IgD-negative memory B cell (primary cell): ENCODE measurements at regions not wholly inside any gene's neighbourhood (a gene's known extent, or its start where the extent isn't known, plus 50 kb on each side); places are given as distances from the start of the nearest gene placed in this dataset.

Experiments
- H3K27ac Mint-ChIP-seq, 3 donors: one replicate each; pipeline ENCODE4 v1.8.0; 2020 to 2022; ENCODE audit warnings: mild to moderate bottlenecking in 3 of 3, mixed read lengths in 3 of 3, moderate library complexity in 1 of 3
- H3K27me3 Mint-ChIP-seq: one replicate; pipeline ENCODE4 v1.8.0; 2021; ENCODE audit warnings: mixed read lengths
- H3K36me3 Mint-ChIP-seq: one replicate; pipeline ENCODE4 v1.8.0; 2020; ENCODE audit warnings: mild to moderate bottlenecking, mixed read lengths
- H3K4me1 Mint-ChIP-seq, 3 donors: one replicate each; pipeline ENCODE4 v1.8.0; 2020 to 2022; ENCODE audit warnings: mixed read lengths in 3 of 3, mild to moderate bottlenecking in 1 of 3
- H3K4me3 Mint-ChIP-seq, 4 donors: one replicate each; pipeline ENCODE4 v1.8.0; 2020 to 2022; ENCODE audit warnings: mild to moderate bottlenecking in 4 of 4, mixed read lengths in 4 of 4, moderate library complexity in 3 of 4
- H3K9me3 Mint-ChIP-seq, 3 donors: one replicate each; pipeline ENCODE4 v1.8.0; 2020 to 2021; ENCODE audit warnings: mixed read lengths in 3 of 3, mild to moderate bottlenecking in 1 of 3

DNA sequence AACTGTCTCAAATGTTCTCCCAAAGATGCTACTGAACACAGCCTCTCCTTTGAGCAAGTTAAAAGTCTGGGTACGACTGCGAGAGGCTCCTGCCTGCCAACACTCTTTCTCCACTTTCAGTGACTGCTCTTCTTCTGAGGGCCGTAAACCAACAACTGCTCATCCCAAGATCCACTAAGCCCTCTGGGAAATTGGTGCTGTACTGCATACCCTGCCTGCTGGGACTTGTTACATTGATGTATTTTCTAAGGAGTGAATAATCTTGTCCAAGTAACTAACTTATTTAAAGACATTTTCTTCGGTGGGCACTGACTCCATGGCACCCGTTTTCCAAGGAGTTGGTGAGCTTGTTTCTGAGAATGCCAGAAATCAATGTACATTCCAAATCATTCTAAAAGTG is 87.2 kb downstream of the ZNF280B start:
- Mint-ChIP-seq H3K4me1 (peaks cover 21 to 34% (median 24%) of the 10 kb centered on the region in 3 donors), H3K27ac (no peak overlapping the region), H3K36me3 (no peaks in the 10 kb centered on the region), H3K9me3 (no peaks in the 10 kb centered on the region), H3K27me3 (peaks cover 4% of the 10 kb centered on the region), H3K4me3 (no peak overlapping the region)

DNA sequence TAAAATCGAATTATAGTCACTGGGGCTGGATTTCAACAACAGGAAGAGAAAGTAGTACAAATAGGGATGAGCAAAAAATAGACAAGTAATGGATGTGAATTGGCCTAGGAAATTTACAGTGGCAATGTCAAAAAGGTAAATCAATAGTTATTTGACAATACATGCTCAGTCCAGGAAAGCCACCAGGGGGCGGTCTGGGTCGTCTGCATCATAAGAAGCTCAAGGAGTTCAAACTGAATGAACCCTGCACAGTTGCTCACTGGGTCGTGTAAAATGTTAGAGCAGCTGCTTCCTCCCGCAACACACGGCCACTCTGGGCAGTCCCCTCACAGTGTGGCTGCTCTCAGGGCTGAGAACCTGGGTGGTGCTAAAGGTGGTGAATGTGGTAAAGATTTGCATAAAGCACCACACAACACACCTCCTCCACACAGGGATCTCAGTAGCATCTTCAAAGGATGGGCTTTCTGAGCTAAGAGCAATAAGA is 85.9 kb downstream of the ZNF280B start:
- peaks cover 34 to 47% (median 37%) of the 10 kb centered on the region in 3 donors for H3K4me1 Mint-ChIP-seq
- H3K27ac Mint-ChIP-seq, result peak overlapping the region; percentile 52 to 75 (median 59)
- peak overlapping the region in 3 of 4 donors; percentile 8 to 71 (median 27) for H3K4me3 Mint-ChIP-seq
- H3K36me3 Mint-ChIP-seq, result no peaks in the 10 kb centered on the region
- H3K27me3 Mint-ChIP-seq, result peaks cover 2% of the 10 kb centered on the region
- H3K9me3 Mint-ChIP-seq, result no peaks in the 10 kb centered on the region

DNA sequence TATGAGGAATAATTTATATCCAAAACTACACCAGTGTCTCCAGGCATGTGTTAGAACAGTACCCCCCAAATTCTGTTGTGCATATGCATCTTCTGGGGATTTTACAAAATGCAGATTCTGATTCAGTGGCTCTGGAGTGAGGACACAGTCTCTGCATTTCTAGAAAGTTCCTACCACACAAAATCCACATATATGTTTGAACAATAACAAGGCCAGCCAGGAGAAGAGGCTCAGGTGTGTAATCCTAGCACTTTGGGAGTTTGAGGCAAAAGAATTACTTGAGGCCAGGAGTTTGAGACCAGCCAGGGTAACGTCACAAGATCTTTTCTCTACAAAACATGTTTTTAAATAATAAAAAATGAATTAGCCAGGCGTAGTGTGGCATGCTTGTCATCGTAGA is 84.9 kb downstream of the ZNF280B start:
- Mint-ChIP-seq H3K27ac (no peak overlapping the region), H3K9me3 (no peaks in the 10 kb centered on the region), H3K4me1 (peaks cover 41 to 50% (median 41%) of the 10 kb centered on the region in 3 donors), H3K27me3 (peaks cover 2% of the 10 kb centered on the region), H3K4me3 (no peak overlapping the region), H3K36me3 (no peaks in the 10 kb centered on the region)

DNA sequence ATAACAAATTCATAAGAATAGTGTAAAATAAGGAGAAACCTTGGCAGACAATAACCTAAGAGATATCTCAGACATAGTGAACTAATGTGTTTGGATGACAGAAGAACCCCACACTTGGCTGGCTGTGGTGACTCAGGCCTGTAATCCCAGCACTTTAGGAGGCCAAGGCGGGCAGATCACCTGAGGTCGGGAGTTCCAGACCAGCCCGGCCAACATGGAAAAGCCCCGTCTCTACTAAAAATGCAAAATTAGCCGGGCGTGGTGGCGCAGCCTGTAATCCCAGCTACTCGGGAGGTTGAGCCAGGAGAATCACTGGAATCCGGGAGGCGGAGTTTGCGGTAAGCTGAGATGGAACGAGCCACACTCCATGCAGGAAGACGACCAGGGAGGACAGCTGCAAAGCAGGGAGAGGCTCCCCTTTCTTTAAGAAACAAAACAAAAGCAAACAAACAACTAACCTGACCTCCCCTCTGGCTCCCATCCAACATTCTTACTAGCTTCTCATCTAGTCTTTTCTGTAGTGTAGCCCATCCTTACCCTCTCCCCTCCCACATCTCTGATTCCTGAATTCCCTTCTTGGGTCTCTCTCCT is 84.2 kb downstream of the ZNF280B start:
- no peaks in the 10 kb centered on the region for H3K36me3 Mint-ChIP-seq
- H3K27me3 Mint-ChIP-seq, result peaks cover 2% of the 10 kb centered on the region
- H3K9me3 Mint-ChIP-seq, result no peaks in the 10 kb centered on the region
- H3K27ac Mint-ChIP-seq, result no peak overlapping the region
- peak overlapping the region in 1 of 4 donors; percentile 45 for H3K4me3 Mint-ChIP-seq
- peaks cover 41 to 54% (median 43%) of the 10 kb centered on the region in 3 donors for H3K4me1 Mint-ChIP-seq

DNA sequence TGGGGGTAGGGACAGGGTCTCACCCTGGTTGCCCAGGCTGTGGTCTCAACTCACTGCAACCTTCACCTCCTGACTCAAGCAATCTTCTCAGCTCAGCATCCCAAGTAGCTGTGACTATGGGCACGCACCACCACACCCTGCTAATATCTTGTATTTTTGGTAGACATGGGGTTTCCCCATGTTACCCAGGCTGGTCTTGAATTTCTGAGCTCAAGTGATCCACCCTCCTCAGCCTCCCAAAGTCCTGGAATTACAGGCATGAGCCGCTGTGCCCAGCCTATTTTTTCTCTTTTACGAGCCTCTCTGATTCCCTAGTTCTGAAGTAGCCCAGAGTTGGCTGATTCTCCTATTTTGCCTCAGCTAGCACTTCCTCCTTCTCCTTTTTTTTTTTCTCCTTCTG is 83.6 kb downstream of the ZNF280B start:
- H3K27me3 Mint-ChIP-seq, result peaks cover 2% of the 10 kb centered on the region
- H3K9me3 Mint-ChIP-seq, result no peaks in the 10 kb centered on the region
- H3K36me3 Mint-ChIP-seq, result no peaks in the 10 kb centered on the region
- H3K4me3 Mint-ChIP-seq, result peak overlapping the region in 3 of 4 donors; percentile 49 to 79 (median 56)
- H3K4me1 Mint-ChIP-seq, result peaks cover 43 to 59% (median 48%) of the 10 kb centered on the region in 3 donors
- H3K27ac Mint-ChIP-seq, result peak overlapping the region in 1 of 3 donors; percentile 57

DNA sequence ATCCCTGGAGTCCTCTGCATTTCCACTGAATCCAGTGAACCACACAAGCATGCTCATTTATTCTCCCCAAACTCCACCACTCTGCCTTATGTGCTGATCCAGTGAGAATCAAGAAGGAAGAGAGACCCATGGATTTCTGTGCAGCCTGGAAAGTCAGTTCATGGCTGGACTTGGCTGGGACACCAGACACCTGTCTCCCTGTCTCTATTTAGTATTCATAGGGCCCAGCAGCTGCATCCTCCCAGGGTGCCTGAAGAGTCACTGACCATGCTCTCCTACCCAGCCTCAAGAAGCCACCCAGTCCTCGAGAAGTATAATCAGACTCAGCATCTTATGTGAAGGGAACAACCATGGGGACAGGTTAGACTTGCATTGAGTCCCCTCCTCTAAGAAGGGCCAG is 83.2 kb downstream of the ZNF280B start:
- H3K27me3 Mint-ChIP-seq, result peaks cover 2% of the 10 kb centered on the region
- peak overlapping the region in 1 of 3 donors; percentile 57 for H3K27ac Mint-ChIP-seq
- no peaks in the 10 kb centered on the region for H3K36me3 Mint-ChIP-seq
- no peaks in the 10 kb centered on the region for H3K9me3 Mint-ChIP-seq
- H3K4me1 Mint-ChIP-seq, result peaks cover 47 to 60% (median 52%) of the 10 kb centered on the region in 3 donors
- peak overlapping the region in 3 of 4 donors; percentile 49 to 79 (median 56) for H3K4me3 Mint-ChIP-seq

DNA sequence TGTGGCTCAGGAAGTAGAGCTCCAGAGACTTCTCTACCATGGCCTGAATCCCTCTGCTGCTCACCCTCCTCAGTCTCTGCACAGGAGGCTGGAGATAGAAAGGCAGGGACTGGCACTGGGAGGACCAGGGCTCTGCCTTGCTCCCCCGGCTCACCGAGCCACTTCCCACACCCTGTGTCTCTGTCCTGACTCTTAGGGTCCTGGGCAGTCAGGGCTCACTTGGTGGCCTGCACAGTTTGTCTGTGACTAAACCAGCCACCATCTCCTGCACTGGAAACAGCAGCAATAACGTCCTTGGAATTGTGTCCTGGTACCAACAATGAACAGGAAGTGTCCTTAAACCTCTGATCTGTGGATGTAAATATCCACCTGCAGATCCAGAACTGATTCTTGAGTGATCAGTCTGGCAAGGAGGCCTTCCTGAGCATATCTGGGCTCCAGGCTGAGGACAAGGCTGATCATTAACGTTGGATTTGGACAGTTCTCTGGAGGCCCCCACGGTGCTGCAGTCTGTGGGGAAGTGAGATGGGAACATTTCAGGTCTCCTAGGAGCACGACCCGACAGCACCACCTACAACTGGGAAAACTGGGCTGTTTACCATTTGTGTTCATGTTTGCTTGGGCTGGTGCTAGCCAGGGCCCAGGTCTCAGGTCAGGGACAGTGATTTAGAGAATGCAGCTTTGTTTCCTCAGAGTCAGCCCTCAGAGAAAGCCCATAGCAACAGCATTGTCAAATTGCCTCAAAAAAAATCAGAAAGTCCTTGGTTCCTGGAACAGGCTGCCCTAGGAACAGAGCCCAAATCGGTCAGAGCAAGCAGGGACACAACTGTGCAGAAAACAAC is 82.5 kb downstream of the ZNF280B start:
- Mint-ChIP-seq H3K27ac (peak overlapping the region in 1 of 3 donors; percentile 9), H3K27me3 (peaks cover 2% of the 10 kb centered on the region), H3K9me3 (no peaks in the 10 kb centered on the region), H3K4me3 (peak overlapping the region in 2 of 4 donors; percentile 17 to 56), H3K36me3 (no peaks in the 10 kb centered on the region), H3K4me1 (peaks cover 53 to 65% (median 59%) of the 10 kb centered on the region in 3 donors)

DNA sequence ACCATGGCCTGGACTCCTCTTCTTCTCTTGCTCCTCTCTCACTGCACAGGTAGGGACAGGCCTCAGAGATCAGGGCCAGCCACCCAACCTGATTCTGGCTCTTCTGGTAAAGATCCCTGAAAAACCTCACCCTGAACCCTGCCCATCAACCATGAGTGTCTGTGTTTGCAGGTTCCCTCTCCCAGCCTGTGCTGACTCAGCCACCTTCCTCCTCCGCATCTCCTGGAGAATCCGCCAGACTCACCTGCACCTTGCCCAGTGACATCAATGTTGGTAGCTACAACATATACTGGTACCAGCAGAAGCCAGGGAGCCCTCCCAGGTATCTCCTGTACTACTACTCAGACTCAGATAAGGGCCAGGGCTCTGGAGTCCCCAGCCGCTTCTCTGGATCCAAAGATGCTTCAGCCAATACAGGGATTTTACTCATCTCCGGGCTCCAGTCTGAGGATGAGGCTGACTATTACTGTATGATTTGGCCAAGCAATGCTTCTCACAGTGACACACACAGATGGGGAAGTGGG is 80.9 kb downstream of the ZNF280B start:
- peaks cover 2% of the 10 kb centered on the region for H3K27me3 Mint-ChIP-seq
- H3K9me3 Mint-ChIP-seq, result no peaks in the 10 kb centered on the region
- H3K27ac Mint-ChIP-seq, result peak overlapping the region in 1 of 3 donors; percentile 20
- H3K4me1 Mint-ChIP-seq, result peaks cover 62 to 70% (median 67%) of the 10 kb centered on the region in 3 donors
- peak overlapping the region in 2 of 4 donors; percentile 79 to 85 for H3K4me3 Mint-ChIP-seq
- no peaks in the 10 kb centered on the region for H3K36me3 Mint-ChIP-seq

DNA sequence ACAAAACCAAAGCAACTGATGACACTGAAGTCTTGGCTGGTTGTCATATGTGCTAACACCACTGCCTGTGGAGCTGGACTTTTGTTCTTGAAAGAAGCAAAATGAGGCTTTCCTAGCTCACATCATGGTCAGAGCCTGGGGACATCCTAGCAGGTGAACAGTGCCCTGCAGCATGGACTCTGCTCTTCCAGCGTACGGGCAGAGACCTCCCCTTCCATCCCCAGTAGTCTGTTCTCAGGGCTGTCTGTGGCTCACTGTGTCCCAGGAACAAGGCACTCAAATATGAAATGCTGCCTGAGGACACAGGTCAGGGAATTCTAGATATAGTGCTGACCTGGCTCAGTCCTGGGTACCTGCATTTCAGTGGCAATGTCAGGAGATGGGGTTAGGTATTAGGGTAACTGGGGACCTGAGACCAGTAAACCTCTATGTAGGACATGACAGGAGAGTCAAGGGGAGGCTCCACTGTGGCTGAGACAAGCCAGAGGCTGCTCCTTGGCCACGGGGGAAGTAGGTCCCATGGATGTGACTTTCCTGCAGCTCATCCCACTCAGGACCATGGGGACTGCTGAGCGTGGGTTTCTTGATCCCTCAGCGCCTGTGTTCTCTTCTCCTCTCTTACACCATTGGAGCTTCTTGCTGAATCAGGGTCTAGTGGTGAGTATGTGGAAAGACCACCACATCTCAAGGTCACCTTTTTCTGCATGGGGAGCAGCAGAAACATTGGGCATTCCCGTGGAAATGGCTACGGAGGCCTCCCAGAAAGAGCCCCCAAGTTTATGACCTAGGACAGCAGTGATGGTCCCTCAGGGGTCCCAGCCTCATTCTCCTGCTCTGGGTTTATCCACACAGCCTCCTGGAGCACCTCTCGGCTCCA is 80.1 kb downstream of the ZNF280B start:
- Mint-ChIP-seq H3K27ac (no peak overlapping the region), H3K4me1 (peaks cover 58 to 67% (median 67%) of the 10 kb centered on the region in 3 donors), H3K4me3 (no peak overlapping the region)

DNA sequence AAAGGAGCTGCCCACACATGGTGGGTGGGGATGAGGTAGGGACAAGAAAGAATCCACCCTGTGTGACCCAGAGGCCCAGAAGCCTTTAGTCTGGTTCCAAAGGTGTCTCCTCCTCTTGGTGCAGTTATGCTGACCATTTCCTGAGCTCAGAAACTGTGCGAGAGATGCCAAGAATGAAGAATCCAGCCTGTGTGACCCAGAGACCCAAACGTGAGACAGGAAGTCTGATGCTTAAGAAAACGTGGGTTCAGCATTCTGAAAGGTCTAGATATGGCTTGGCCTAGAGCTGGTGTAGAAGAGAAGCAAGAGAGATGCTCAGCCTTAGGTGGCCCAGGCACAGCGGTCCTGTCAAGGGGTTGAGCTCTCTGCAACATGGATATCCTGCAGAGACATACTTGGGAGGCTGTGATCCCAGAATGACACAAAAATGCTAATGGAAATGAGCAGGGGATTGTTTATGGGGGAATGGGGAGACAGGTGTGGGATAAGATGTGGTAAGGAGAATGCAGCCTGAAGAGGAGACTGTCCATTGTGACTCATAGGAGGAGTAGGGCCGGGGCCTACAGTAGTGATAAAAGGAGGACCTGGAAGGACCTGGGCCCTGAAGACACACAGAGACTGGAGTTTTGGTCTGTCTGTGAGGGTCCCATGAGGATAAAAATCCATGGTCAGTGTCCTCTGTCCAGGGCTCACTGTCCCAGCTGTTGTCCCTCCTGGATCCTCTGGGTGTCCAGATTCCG is 79.0 kb downstream of the ZNF280B start:
- Mint-ChIP-seq H3K4me3 (peak overlapping the region in 1 of 4 donors; percentile 3), H3K27ac (no peak overlapping the region), H3K9me3 (peaks cover 2 to 8% (median 8%) of the 10 kb centered on the region in 3 donors), H3K4me1 (peaks cover 57 to 61% (median 58%) of the 10 kb centered on the region in 3 donors), H3K27me3 (peaks cover 2% of the 10 kb centered on the region), H3K36me3 (peaks cover 2% of the 10 kb centered on the region)

More for the DNA sequence above, 80.1 kb downstream of the ZNF280B start:
- Mint-ChIP-seq H3K9me3 (peaks cover 0 to under 1% (median 0%) of the 10 kb centered on the region in 3 donors), H3K27me3 (peaks cover 2% of the 10 kb centered on the region), H3K36me3 (no peaks in the 10 kb centered on the region)

DNA sequence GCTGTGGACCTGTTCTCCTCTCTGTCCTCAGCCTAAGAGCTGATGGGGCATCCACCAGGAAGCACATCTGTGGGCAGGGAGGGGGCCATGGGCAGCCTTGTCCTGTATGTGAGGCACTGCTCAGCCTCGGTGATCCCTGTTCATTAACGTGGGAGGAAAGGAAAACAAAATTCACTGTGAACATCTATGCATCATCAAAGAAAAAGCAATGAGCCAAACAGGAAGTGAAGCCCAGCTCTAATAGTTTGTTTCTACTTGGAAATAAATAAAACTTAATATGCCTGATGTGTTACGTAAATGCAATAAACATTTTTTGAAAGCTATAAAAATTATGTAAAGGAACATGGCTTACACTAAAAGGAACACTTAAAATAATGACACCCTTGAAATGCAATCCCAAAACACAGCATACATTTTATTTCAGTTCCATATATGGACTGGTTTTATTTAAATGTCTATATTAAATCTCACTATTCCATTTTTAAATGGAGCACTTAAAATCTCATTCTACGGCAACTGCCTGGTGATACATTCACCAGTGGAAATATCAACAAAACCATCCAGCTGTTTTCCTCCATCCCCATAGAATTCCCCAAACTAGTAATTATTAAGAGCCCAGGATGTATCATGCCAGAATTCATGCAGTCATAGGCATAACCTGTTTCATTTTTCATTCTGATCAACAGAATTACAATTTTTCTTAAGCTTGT is 78.3 kb downstream of the ZNF280B start:
- peaks cover 2 to 12% (median 8%) of the 10 kb centered on the region in 3 donors for H3K9me3 Mint-ChIP-seq
- peaks cover 49 to 56% (median 53%) of the 10 kb centered on the region in 3 donors for H3K4me1 Mint-ChIP-seq
- H3K27ac Mint-ChIP-seq, result no peak overlapping the region
- H3K27me3 Mint-ChIP-seq, result peaks cover 2% of the 10 kb centered on the region
- H3K36me3 Mint-ChIP-seq, result peaks cover 3% of the 10 kb centered on the region
- H3K4me3 Mint-ChIP-seq, result no peak overlapping the region

DNA sequence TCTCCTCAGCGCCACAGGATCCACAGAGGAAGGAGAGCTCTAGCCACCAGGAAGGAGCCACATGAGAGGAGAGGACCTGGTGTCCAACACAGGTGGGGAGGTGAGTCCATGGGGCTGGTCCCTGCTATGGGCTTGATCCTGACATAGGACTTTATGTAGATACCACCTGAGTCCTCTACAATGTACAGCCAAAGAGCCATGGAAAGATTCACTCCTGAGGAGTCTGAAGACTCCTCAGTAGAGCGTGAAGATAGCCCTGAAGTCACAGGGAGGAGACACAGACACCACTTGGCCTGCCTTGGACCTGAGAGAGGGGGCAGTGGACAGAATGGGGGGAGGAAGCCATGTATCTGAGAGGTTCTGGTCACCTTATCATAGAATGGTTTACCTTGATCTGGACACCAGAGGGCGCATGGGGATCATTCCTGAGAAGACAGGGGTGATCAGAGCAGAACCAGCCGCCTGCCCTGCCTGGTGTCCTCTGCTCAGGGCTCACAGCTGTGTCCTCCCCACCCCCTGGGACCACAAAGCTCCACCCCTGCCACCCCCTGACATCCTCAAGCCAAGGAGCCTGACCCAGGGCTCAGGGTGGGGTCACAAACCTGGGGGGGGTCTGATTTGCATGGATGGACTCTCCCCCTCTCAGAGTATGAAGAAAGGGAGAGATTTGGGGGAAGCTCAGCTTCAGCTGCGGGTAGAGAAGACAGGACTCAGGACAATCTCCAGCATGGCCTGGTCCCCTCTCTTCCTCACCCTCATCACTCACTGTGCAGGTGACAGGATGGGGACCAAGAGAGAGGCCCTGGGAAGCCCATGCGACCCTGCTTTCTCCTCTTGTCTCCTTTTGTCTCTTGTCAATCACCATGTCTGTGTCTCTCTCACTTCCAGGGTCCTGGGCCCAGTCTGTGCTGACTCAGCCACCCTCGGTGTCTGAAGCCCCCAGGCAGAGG is 77.0 kb downstream of the ZNF280B start:
- H3K4me1 Mint-ChIP-seq, result peaks cover 41 to 49% (median 48%) of the 10 kb centered on the region in 3 donors
- peaks cover 2% of the 10 kb centered on the region for H3K27me3 Mint-ChIP-seq
- H3K27ac Mint-ChIP-seq, result peak overlapping the region; percentile 11 to 82 (median 78)
- peaks cover 3% of the 10 kb centered on the region for H3K36me3 Mint-ChIP-seq
- peak overlapping the region; percentile 16 to 80 (median 54) for H3K4me3 Mint-ChIP-seq
- H3K9me3 Mint-ChIP-seq, result peaks cover 2 to 16% (median 12%) of the 10 kb centered on the region in 3 donors
